ENCODE measurements at regions not wholly inside any gene's neighbourhood (a gene's known extent, or its start where the extent isn't known, plus 50 kb on each side); places are given as distances from the start of the nearest gene placed in this dataset.

- TF ChIP-seq CTCF (IDR thresholded peaks at IDR 0.05) (no peak), POLR2A (IDR thresholded peaks at IDR 0.05) (no peak)
Measured at GRCh38 chr11:127485541-127485940, 485.0 kb upstream of the KIRREL3 start.

Data from uterus (tissue), 2 donors.